ENCODE measurements at regions not wholly inside any gene's neighbourhood (a gene's known extent, or its start where the extent isn't known, plus 50 kb on each side); places are given as distances from the start of the nearest gene placed in this dataset.

GRCh38 chr1:244322181-244322580 is 129.5 kb downstream of the ADSS2 start:
- TF ChIP-seq CTCF (IDR thresholded peaks at IDR 0.05) = no peak
- no peak for TF ChIP-seq POLR2A (IDR thresholded peaks at IDR 0.05)

All from vagina (tissue), 2 donors.